H9 (cell line): ENCODE measurements at regions not wholly inside any gene's neighbourhood (a gene's known extent, or its start where the extent isn't known, plus 50 kb on each side); places are given as distances from the start of the nearest gene placed in this dataset.
A peak's percentile ranks its signal among the peaks of the same experiment; 100 is the strongest.

Experiments used
- DNase-seq: peaks from one replicate; pipeline ENCODE4 v3.0.0-alpha.2; 2017
- H2AFZ ChIP-seq: one replicate; pipeline ENCODE4 v1.6.1; 2013; ENCODE audit warnings: mild to moderate bottlenecking, low read length, control low read depth, moderate library complexity
- H2AK5ac ChIP-seq: 2 replicates; pipeline ENCODE4 v1.6.1; 2013; ENCODE audit warnings: low read length, control low read depth, mixed read lengths; ENCODE audit not compliant: insufficient read length
- H2BK120ac ChIP-seq: one replicate; pipeline ENCODE4 v1.6.1; 2013; ENCODE audit warnings: low read depth, mild to moderate bottlenecking, low read length, control low read depth, inconsistent platforms; ENCODE audit not compliant: poor library complexity, severe bottlenecking
- H2BK12ac ChIP-seq: 2 replicates; pipeline ENCODE4 v1.6.1; 2013; ENCODE audit warnings: low read length, control low read depth, mixed read lengths, low read depth; ENCODE audit not compliant: insufficient read length
- H2BK15ac ChIP-seq: 2 replicates; pipeline ENCODE4 v1.6.1; 2013; ENCODE audit warnings: low read depth, low read length, control low read depth
- H2BK20ac ChIP-seq: one replicate; pipeline ENCODE4 v1.6.1; 2013; ENCODE audit warnings: low read depth, mild to moderate bottlenecking, low read length, control low read depth, inconsistent platforms; ENCODE audit not compliant: poor library complexity, severe bottlenecking
- H2BK5ac ChIP-seq: 2 replicates; pipeline ENCODE4 v1.6.1; 2013; ENCODE audit warnings: low read length, control low read depth, mixed read lengths; ENCODE audit not compliant: insufficient read length
- H3K14ac ChIP-seq: 2 replicates; pipeline ENCODE4 v1.6.1; 2013; ENCODE audit warnings: low read length, control low read depth; ENCODE audit not compliant: insufficient read depth
- H3K18ac ChIP-seq: 2 replicates; pipeline ENCODE4 v1.6.1; 2013; ENCODE audit warnings: low read depth, mild to moderate bottlenecking, mixed read lengths, low read length, control low read depth; ENCODE audit not compliant: insufficient read length
- H3K23ac ChIP-seq: 2 replicates; pipeline ENCODE4 v1.6.1; 2013; ENCODE audit warnings: low read length, control low read depth, mixed read lengths, low read depth; ENCODE audit not compliant: insufficient read length
- H3K23me2 ChIP-seq: 2 replicates; pipeline ENCODE4 v1.6.1; 2013; ENCODE audit warnings: low read depth, mild to moderate bottlenecking, mixed read lengths, low read length, control low read depth; ENCODE audit not compliant: insufficient read length, poor library complexity, severe bottlenecking
- H3K27ac ChIP-seq: 2 replicates; pipeline ENCODE4 v1.5.1; 2013; ENCODE audit warnings: low read length, control low read depth, mixed read lengths, low read depth; ENCODE audit not compliant: insufficient read length
- H3K27me3 ChIP-seq: 2 replicates; pipeline ENCODE4 v1.6.1; 2013; ENCODE audit warnings: low read length, control low read depth, inconsistent platforms; ENCODE audit not compliant: insufficient read depth
- H3K4ac ChIP-seq: 2 replicates; pipeline ENCODE4 v1.6.1; 2013; ENCODE audit warnings: low read depth, mild to moderate bottlenecking, control low read depth, inconsistent platforms, low read length, moderate library complexity
- H3K4me1 ChIP-seq: 2 replicates; pipeline ENCODE4 v1.6.1; 2013; ENCODE audit warnings: low read length, control low read depth, inconsistent platforms; ENCODE audit not compliant: insufficient read depth
- H3K4me2 ChIP-seq: 2 replicates; pipeline ENCODE4 v1.6.1; 2013; ENCODE audit warnings: low read length, control low read depth, mixed read lengths; ENCODE audit not compliant: insufficient read length, insufficient read depth
- H3K56ac ChIP-seq: 2 replicates; pipeline ENCODE4 v1.6.1; 2013; ENCODE audit warnings: low read depth, mild to moderate bottlenecking, mixed read lengths, low read length, control low read depth; ENCODE audit not compliant: insufficient read length
- H3K79me1 ChIP-seq: 2 replicates; pipeline ENCODE4 v1.6.1; 2013; ENCODE audit warnings: low read depth, mild to moderate bottlenecking, moderate library complexity, low read length, control low read depth, inconsistent platforms; ENCODE audit not compliant: insufficient read depth, poor library complexity, severe bottlenecking
- H3K79me2 ChIP-seq: 2 replicates; pipeline ENCODE4 v1.6.1; 2013; ENCODE audit warnings: low read length, control low read depth, inconsistent platforms; ENCODE audit not compliant: insufficient read depth
- H3K9ac ChIP-seq: 2 replicates; pipeline ENCODE4 v1.6.1; 2013; ENCODE audit warnings: low read length, control low read depth, mixed read lengths; ENCODE audit not compliant: insufficient read length; ENCODE audit errors: extremely low read depth
- H3K9me3 ChIP-seq: one replicate; pipeline ENCODE4 v1.6.1; 2013; ENCODE audit warnings: low read depth, low read length, inconsistent platforms; ENCODE audit not compliant: control insufficient read depth
- H3T11ph ChIP-seq: one replicate; pipeline ENCODE4 v1.6.1; 2013; ENCODE audit warnings: mild to moderate bottlenecking, low read length, control low read depth, inconsistent platforms
- H4K20me1 ChIP-seq: one replicate; pipeline ENCODE4 v1.6.1; 2013; ENCODE audit not compliant: control insufficient read depth, insufficient read length, insufficient read depth
- H4K5ac ChIP-seq: 2 replicates; pipeline ENCODE4 v1.6.1; 2013; ENCODE audit warnings: low read depth, mild to moderate bottlenecking, mixed read lengths, low read length, control low read depth; ENCODE audit not compliant: insufficient read length
- H4K8ac ChIP-seq: replicated peaks from 2 replicates; pipeline ENCODE4 v1.6.1; 2013; ENCODE audit warnings: low read length, control low read depth, mixed read lengths, low read depth; ENCODE audit not compliant: insufficient read length
- H4K91ac ChIP-seq: 2 replicates; pipeline ENCODE4 v1.6.1; 2013; ENCODE audit warnings: low read depth, mild to moderate bottlenecking, moderate library complexity, mixed read lengths, low read length, control low read depth; ENCODE audit not compliant: insufficient read length
- H3K27ac Mint-ChIP-seq, 3 experiments: 2 replicates in 2 of 3; 3 replicates in 1 of 3; pipeline ENCODE4 v1.8.0; 2020 to 2021; ENCODE audit warnings: mixed read lengths in 3 of 3, mild to moderate bottlenecking in 1 of 3, moderate library complexity in 1 of 3
- H3K27me3 Mint-ChIP-seq: 2 replicates; pipeline ENCODE4 v1.8.0; 2021; ENCODE audit warnings: low read depth, mild to moderate bottlenecking, moderate library complexity, mixed read lengths
- H3K36me3 Mint-ChIP-seq, 3 experiments: 2 replicates in 2 of 3; 3 replicates in 1 of 3; pipeline ENCODE4 v1.8.0; 2020 to 2021; ENCODE audit warnings: low read depth in 3 of 3, mixed read lengths in 3 of 3; ENCODE audit not compliant: insufficient read depth in 1 of 3
- H3K4me1 Mint-ChIP-seq, 2 experiments: 2 replicates each; pipeline ENCODE4 v1.8.0; 2020; ENCODE audit warnings: mixed read lengths in 2 of 2
- H3K4me3 Mint-ChIP-seq, 2 experiments: 2 replicates in 1 of 2; 3 replicates in 1 of 2; pipeline ENCODE4 v1.8.0; 2020 to 2021; ENCODE audit warnings: mild to moderate bottlenecking in 2 of 2, mixed read lengths in 2 of 2, moderate library complexity in 1 of 2
- H3K9me3 Mint-ChIP-seq, 2 experiments: 2 replicates in 1 of 2; 3 replicates in 1 of 2; pipeline ENCODE4 v1.8.0; 2020; ENCODE audit warnings: mild to moderate bottlenecking in 2 of 2, mixed read lengths in 2 of 2, moderate library complexity in 1 of 2
- CTCF ChIP-seq: fragments of 200-600 bp; sonication (generic); conservative IDR thresholded peaks from 3 replicates; pipeline ENCODE4 v1.8.0; 2021; ENCODE audit warnings: antibody characterized with exemption, mild to moderate bottlenecking
- WGBS: extraction: QIAGEN DNeasy Blood & Tissue Kit; methylation state at CpG from one replicate; pipeline ENCODE4 v1.1.7; 2013; ENCODE audit warnings: missing lambda C conversion rate, low lambda C conversion rate, mixed read lengths; ENCODE audit not compliant: insufficient read length; ENCODE audit errors: extremely low coverage; 5-methylcytosine and 5-hydroxymethylcytosine counted together

- Histone ChIP-seq H3K23me2 (no peaks in the 10 kb centered on the region), H4K91ac (no peak overlapping the region), H4K8ac (no peak overlapping the region), H2BK5ac (no peak overlapping the region), H3K9ac (no peak overlapping the region), H3K4me1 (peaks cover 5% of the 10 kb centered on the region; the same call in 1 of the 2 replicates), H3K23ac (no peak overlapping the region), H3K79me1 (no peaks in the 10 kb centered on the region), H2BK20ac (no peak overlapping the region), H3K27me3 (no peaks in the 10 kb centered on the region), H2BK12ac (no peak overlapping the region), H2BK120ac (no peak overlapping the region), H4K20me1 (no peaks in the 10 kb centered on the region), H3K56ac (no peak overlapping the region), H2BK15ac (no peak overlapping the region), H2AFZ (no peak overlapping the region), H3T11ph (no peak overlapping the region), H3K4me2 (no peak overlapping the region), H3K27ac (no peak overlapping the region), H3K4ac (no peak overlapping the region), H3K9me3 (no peaks in the 10 kb centered on the region), H2AK5ac (no peak overlapping the region), H3K14ac (no peak overlapping the region), H3K79me2 (no peaks in the 10 kb centered on the region), H4K5ac (no peak overlapping the region), H3K18ac (no peak overlapping the region)
- H3K27ac Mint-ChIP-seq, result peak overlapping the region in 1 of 3 experiments; percentile 54; a peak in 1 of 7 replicates
- no CpG with 5 or more reads among the region's 2 CpGs for WGBS
- no peaks in the 10 kb centered on the region; a peak in 1 of 5 replicates for H3K9me3 Mint-ChIP-seq
- DNase-seq, result no peak
- peaks cover 42 to 49% of the 10 kb centered on the region in 2 experiments for H3K4me1 Mint-ChIP-seq
- TF ChIP-seq CTCF, result no peak
- no peaks in the 10 kb centered on the region for H3K27me3 Mint-ChIP-seq
- no peak overlapping the region for H3K4me3 Mint-ChIP-seq
- no peaks in the 10 kb centered on the region; a peak in 1 of 7 replicates for H3K36me3 Mint-ChIP-seq
Observed at GRCh38 chr12:91379051-91379775, 196.6 kb upstream of the DCN start.
